ENCODE measurements at regions not wholly inside any gene's neighbourhood (a gene's known extent, or its start where the extent isn't known, plus 50 kb on each side); places are given as distances from the start of the nearest gene placed in this dataset.

GRCh38 chr3:30307372-30307950, 298.9 kb upstream of the TGFBR2 start:
- Histone ChIP-seq H3K9me3 (ENCODE audit: insufficient read depth in 2 of 2, low read depth in 1 of 2, low read length in 1 of 2) (peaks cover 2 to 4% of the 10 kb centered on the region in 2 experiments; a peak in 3 of 4 replicates), H2BK20ac (ENCODE audit: low read length) (no peak overlapping the region), H3K79me2 (ENCODE audit: control insufficient read depth in 1 of 2, insufficient read depth in 2 of 2, low read length in 2 of 2) (no peaks in the 10 kb centered on the region), H2BK5ac (ENCODE audit: low read depth, low read length) (no peak overlapping the region), H3K23me2 (ENCODE audit: low read depth, low read length) (no peaks in the 10 kb centered on the region; the same call in 1 of the 2 replicates), H3K4me1 (replicated peaks in 1 of 4; ENCODE audit: control insufficient read depth in 3 of 4, insufficient read depth in 4 of 4, low read length in 3 of 4) (no peaks in the 10 kb centered on the region), H3K4me2 (ENCODE audit: insufficient read depth in 1 of 2, low read depth in 2 of 2, low read length in 2 of 2) (no peak overlapping the region), H3K4ac (replicated peaks; ENCODE audit: insufficient read length, low read depth, low read length) (no peak overlapping the region), H3K27me3 (replicated peaks in 1 of 4; ENCODE audit: control insufficient read depth in 3 of 4, extremely low read depth in 1 of 4, insufficient read depth in 3 of 4, low read length in 3 of 4) (no peaks in the 10 kb centered on the region), H2AK5ac (ENCODE audit: low read depth, low read length) (no peak overlapping the region), H3K56ac (replicated peaks; ENCODE audit: insufficient read length, low read depth, low read length) (no peak overlapping the region), H3K79me1 (ENCODE audit: low read depth, low read length) (no peaks in the 10 kb centered on the region), H3K18ac (ENCODE audit: extremely low read depth, low read length) (no peak overlapping the region), H3K23ac (ENCODE audit: insufficient read length) (no peak overlapping the region), H3K9ac (replicated peaks in 1 of 4; ENCODE audit: extremely low read depth in 1 of 4, low read depth in 3 of 4, low read length in 3 of 4) (no peak overlapping the region), H3K36me3 (ENCODE audit: control insufficient read depth in 2 of 4, insufficient read depth in 4 of 4, low read length in 3 of 4) (peaks cover 0 to 4% (median 0%) of the 10 kb centered on the region in 4 experiments; a peak in 2 of 8 replicates), H4K91ac (replicated peaks; ENCODE audit: insufficient read length, low read length) (no peak overlapping the region), H3K27ac (ENCODE audit: low read depth, low read length) (no peak overlapping the region), H4K20me1 (replicated peaks in 1 of 2; ENCODE audit: control insufficient read depth in 1 of 2, insufficient read depth in 2 of 2, low read length in 2 of 2) (no peaks in the 10 kb centered on the region), H2AFZ (ENCODE audit: low read length) (no peak overlapping the region), H3K14ac (ENCODE audit: insufficient read length) (no peak overlapping the region), H4K8ac (ENCODE audit: extremely low read depth, insufficient read depth, low read length) (no peak overlapping the region), H3K4me3 (ENCODE audit: extremely low read depth in 1 of 4, insufficient read depth in 2 of 4, low read depth in 3 of 4, low read length in 4 of 4) (no peak overlapping the region), H4K5ac (ENCODE audit: insufficient read length, low read depth, low read length) (no peak overlapping the region), H2BK15ac (ENCODE audit: low read length) (no peak overlapping the region), H2BK12ac (ENCODE audit: low read depth, low read length) (no peak overlapping the region), H2BK120ac (replicated peaks; ENCODE audit: low read depth, low read length) (no peak overlapping the region)
- FAIRE-seq: no peak
- ChIA-PET POLR2A (ENCODE audit: partially characterized antibody) (no interaction called here), CTCF (ENCODE audit: partially characterized antibody) (interaction anchor here (1.0 to 2.4 kb wide), 3 partner anchors 12 to 16 kb away, joined by 3 to 6 read pairs (median 4); no protein-coding TSS in a partner anchor)
- no peak for DNase-seq (ENCODE audit: low read depth in 1 of 2, low spot score in 2 of 2)
- TF ChIP-seq RBBP5 (IDR thresholded peaks at IDR 0.05; ENCODE audit: borderline replicate concordance, low read depth, low read length) (no peak), NRF1 (IDR thresholded peaks at IDR 0.05; ENCODE audit: low read depth, low read length) (no peak), POLR2A (IDR thresholded peaks at IDR 0.05; ENCODE audit: control extremely low read depth in 1 of 2, low read depth in 2 of 2, low read length in 2 of 2) (no peak), CBX5 (IDR thresholded peaks at IDR 0.05; ENCODE audit: low read depth, low read length) (no peak), ATF2 (IDR thresholded peaks at IDR 0.05; ENCODE audit: low read length) (no peak), SP1 (IDR thresholded peaks at IDR 0.05; ENCODE audit: low read depth, low read length) (no peak)
